HepG2 (cell line): ENCODE measurements at regions not wholly inside any gene's neighbourhood (a gene's known extent, or its start where the extent isn't known, plus 50 kb on each side); places are given as distances from the start of the nearest gene placed in this dataset.
A peak's percentile ranks its signal among the peaks of the same experiment; 100 is the strongest.

Experiments
- BATF2 ChIP-seq: sonication (generic); formaldehyde crosslinking; IDR thresholded peaks from 2 replicates; pipeline ENCODE4 v1.8.0; 2022; ENCODE audit warnings: mild to moderate bottlenecking, missing genetic modification reagents, moderate library complexity
- CSRNP2 ChIP-seq: sonication (generic); formaldehyde crosslinking; conservative IDR thresholded peaks from 2 replicates; pipeline ENCODE4 v1.8.0; 2022; ENCODE audit warnings: low read depth, missing genetic modification reagents
- DRAP1 ChIP-seq: IDR thresholded peaks from 2 replicates; pipeline ENCODE4 v1.6.1; 2016; ENCODE audit warnings: missing genetic modification reagents, missing compliant biosample characterization
- EZH2 ChIP-seq: conservative IDR thresholded peaks from 2 replicates; pipeline ENCODE4 v1.6.1; 2012; ENCODE audit warnings: mild to moderate bottlenecking, low read depth, low read length, moderate library complexity
- HBP1 ChIP-seq: IDR thresholded peaks from 2 replicates; pipeline ENCODE4 v1.6.1; 2016; ENCODE audit warnings: low read depth, control low read depth
- HNRNPK ChIP-seq: fragments of 200-400 bp; formaldehyde crosslinking; IDR thresholded peaks from 2 replicates; pipeline ENCODE4 v1.6.1; 2018; ENCODE audit warnings: low read length, low read depth, moderate library complexity, mild to moderate bottlenecking; ENCODE audit not compliant: poor library complexity, severe bottlenecking
- HOXA3 ChIP-seq: sonication (generic); formaldehyde crosslinking; IDR thresholded peaks from 2 replicates; pipeline ENCODE4 v1.5.0; 2020; ENCODE audit warnings: missing genetic modification reagents
- MED1 ChIP-seq: sonication (generic); formaldehyde crosslinking; IDR thresholded peaks from 2 replicates; pipeline ENCODE4 v1.4.0; 2020; ENCODE audit warnings: missing genetic modification reagents
- MNT ChIP-seq: fragments of 450-650 bp; IDR thresholded peaks from 2 replicates; pipeline ENCODE4 v1.6.1; 2016
- NFKB2 ChIP-seq: sonication (generic); formaldehyde crosslinking; IDR thresholded peaks from 2 replicates; pipeline ENCODE4 v1.4.0; 2020; ENCODE audit warnings: missing genetic modification reagents, borderline replicate concordance
- RAD51 ChIP-seq: fragments of 450-650 bp; IDR thresholded peaks from 2 replicates; pipeline ENCODE4 v1.6.1; 2016; ENCODE audit warnings: borderline replicate concordance
- SMYD3 ChIP-seq: sonication (generic); formaldehyde crosslinking; IDR thresholded peaks from 2 replicates; pipeline ENCODE4 v1.8.1; 2023; ENCODE audit warnings: mild to moderate bottlenecking, missing genetic modification reagents
- SP2 ChIP-seq: sonication (generic); formaldehyde crosslinking; IDR thresholded peaks from 2 replicates; pipeline ENCODE4 v1.5.1; 2020; ENCODE audit warnings: mild to moderate bottlenecking, missing genetic modification reagents
- THAP11 ChIP-seq: IDR thresholded peaks from 2 replicates; pipeline ENCODE4 v1.6.1; 2016; ENCODE audit warnings: missing biosample characterization, missing genetic modification reagents
- ZFAT ChIP-seq: sonication (generic); formaldehyde crosslinking; conservative IDR thresholded peaks from 2 replicates; pipeline ENCODE4 v1.8.1; 2023; ENCODE audit warnings: missing genetic modification reagents, inconsistent platforms
- ZFP41 ChIP-seq: sonication (generic); formaldehyde crosslinking; IDR thresholded peaks from 2 replicates; pipeline ENCODE4 v1.4.0; 2020; ENCODE audit warnings: mild to moderate bottlenecking, missing genetic modification reagents, borderline replicate concordance
- ZFX ChIP-seq: sonication (generic); formaldehyde crosslinking; IDR thresholded peaks from 2 replicates; pipeline ENCODE4 v1.4.0; 2020; ENCODE audit warnings: mild to moderate bottlenecking, low read depth, missing genetic modification reagents, moderate library complexity
- ZNF180 ChIP-seq: sonication (generic); formaldehyde crosslinking; IDR thresholded peaks from 2 replicates; pipeline ENCODE4 v1.4.0; 2020; ENCODE audit warnings: low read depth, missing genetic modification reagents, borderline replicate concordance
- ZNF263 ChIP-seq: sonication (generic); formaldehyde crosslinking; IDR thresholded peaks from 2 replicates; pipeline ENCODE4 v1.4.0; 2020; ENCODE audit warnings: missing genetic modification reagents
- ZNF3 ChIP-seq: IDR thresholded peaks from 2 replicates; pipeline ENCODE4 v1.7.0; 2017; ENCODE audit warnings: inconsistent platforms
- ZNF44 ChIP-seq: sonication (generic); formaldehyde crosslinking; IDR thresholded peaks from 2 replicates; pipeline ENCODE4 v1.5.1; 2020; ENCODE audit warnings: mild to moderate bottlenecking, missing genetic modification reagents
- ZNF484 ChIP-seq: sonication (generic); formaldehyde crosslinking; IDR thresholded peaks from 2 replicates; pipeline ENCODE4 v1.5.1; 2020; ENCODE audit warnings: mild to moderate bottlenecking, low read depth, missing genetic modification reagents, borderline replicate concordance
- ZNF558 ChIP-seq: sonication (generic); formaldehyde crosslinking; IDR thresholded peaks from 2 replicates; pipeline ENCODE4 v1.9.0; 2022; ENCODE audit warnings: mild to moderate bottlenecking, missing genetic modification reagents, borderline replicate concordance
- ZNF564 ChIP-seq: sonication (generic); formaldehyde crosslinking; IDR thresholded peaks from 2 replicates; pipeline ENCODE4 v1.8.1; 2023; ENCODE audit warnings: mild to moderate bottlenecking, missing genetic modification reagents
- ZSCAN21 ChIP-seq: sonication (generic); formaldehyde crosslinking; IDR thresholded peaks from 2 replicates; pipeline ENCODE4 v1.8.0; 2022; ENCODE audit warnings: mild to moderate bottlenecking, missing genetic modification reagents, moderate library complexity, borderline replicate concordance

- no peak for TF ChIP-seq CSRNP2 (CRISPR knock-in tag)
- TF ChIP-seq ZFP41 (CRISPR knock-in tag): no peak
- TF ChIP-seq ZNF3 (CRISPR knock-in tag): no peak
- TF ChIP-seq ZNF180 (CRISPR knock-in tag): no peak
- TF ChIP-seq HOXA3 (CRISPR knock-in tag): no peak
- no peak for TF ChIP-seq BATF2 (CRISPR knock-in tag)
- TF ChIP-seq SP2: no peak
- TF ChIP-seq ZSCAN21 (CRISPR knock-in tag): no peak
- no peak for TF ChIP-seq ZNF564 (CRISPR knock-in tag)
- no peak for TF ChIP-seq HBP1
- TF ChIP-seq ZNF558 (CRISPR knock-in tag): no peak
- no peak for TF ChIP-seq SMYD3
- no peak for TF ChIP-seq HNRNPK
- TF ChIP-seq MED1: peak; percentile 77; the same call in 1 of the 2 replicates
- TF ChIP-seq ZFAT (CRISPR knock-in tag): no peak
- TF ChIP-seq MNT: no peak
- no peak for TF ChIP-seq RAD51
- TF ChIP-seq THAP11 (CRISPR knock-in tag): peak; percentile 26; the same call in 1 of the 2 replicates
- no peak; the same call in 1 of the 2 replicates for TF ChIP-seq DRAP1 (CRISPR knock-in tag)
- no peak for TF ChIP-seq ZNF484 (CRISPR knock-in tag)
- no peak for TF ChIP-seq NFKB2 (CRISPR knock-in tag)
- TF ChIP-seq ZNF44: no peak
- no peak for TF ChIP-seq ZNF263 (CRISPR knock-in tag)
- TF ChIP-seq EZH2: no peak
- 0 out of 2 replicates have a peak, but pooled peaks have one; percentile 36 for TF ChIP-seq ZFX (CRISPR knock-in tag)
These were observed 177.7 kb upstream of the ZC3H15 start (continued) for GRCh38 chr2:186308347-186308746.
